Astrocyte (in vitro differentiated cells and primary cell): ENCODE measurements at regions not wholly inside any gene's neighbourhood (a gene's known extent, or its start where the extent isn't known, plus 50 kb on each side); places are given as distances from the start of the nearest gene placed in this dataset.

Experiments
- DNase-seq: peaks from one replicate; pipeline ENCODE4 v3.0.0-alpha.2; 2010; ENCODE audit warnings: low read depth
- FAIRE-seq: peaks from 2 replicates; lab custom pipeline; 2011; peaks lifted over from hg19 to GRCh38; lab: Jason Lieb, UNC
- H2AFZ ChIP-seq: 2 replicates; pipeline ENCODE4 v1.6.0; 2012; ENCODE audit warnings: low read depth, low read length, inconsistent platforms
- H3K27ac ChIP-seq: 2 replicates; pipeline ENCODE4 v1.5.1; 2011; ENCODE audit warnings: low read depth, low read length, inconsistent platforms
- H3K27me3 ChIP-seq: 2 replicates; pipeline ENCODE4 v1.6.0; 2011; ENCODE audit warnings: low read length, inconsistent platforms; ENCODE audit not compliant: insufficient read depth
- H3K36me3 ChIP-seq: 2 replicates; pipeline ENCODE4 v1.5.1; 2011; ENCODE audit warnings: low read length, inconsistent platforms; ENCODE audit not compliant: insufficient read depth
- H3K4me1 ChIP-seq: 2 replicates; pipeline ENCODE4 v1.5.1; 2011; ENCODE audit warnings: low read length, inconsistent platforms; ENCODE audit not compliant: insufficient read depth
- H3K4me2 ChIP-seq: 2 replicates; pipeline ENCODE4 v1.6.0; 2012; ENCODE audit warnings: low read length, inconsistent platforms
- H3K4me3 ChIP-seq: 2 replicates; pipeline ENCODE4 v1.5.1; 2011; ENCODE audit warnings: low read depth, mild to moderate bottlenecking, low read length, inconsistent platforms; ENCODE audit not compliant: insufficient read depth
- H3K79me2 ChIP-seq: 2 replicates; pipeline ENCODE4 v1.6.0; 2012; ENCODE audit warnings: mild to moderate bottlenecking, low read length, inconsistent platforms; ENCODE audit not compliant: insufficient read depth
- H3K9ac ChIP-seq: 2 replicates; pipeline ENCODE4 v1.6.0; 2012; ENCODE audit warnings: mild to moderate bottlenecking, low read length, inconsistent platforms
- H3K9me3 ChIP-seq: 2 replicates; pipeline ENCODE4 v1.5.1; 2012; ENCODE audit warnings: low read depth, mild to moderate bottlenecking, low read length, inconsistent platforms; ENCODE audit not compliant: insufficient read depth
- H4K20me1 ChIP-seq: 2 replicates; pipeline ENCODE4 v1.6.0; 2012; ENCODE audit warnings: low read length, inconsistent platforms; ENCODE audit not compliant: insufficient read depth
- H3K27ac Mint-ChIP-seq: one replicate; pipeline ENCODE4 v1.8.0; 2021; ENCODE audit warnings: mild to moderate bottlenecking, mixed read lengths; ENCODE audit not compliant: unreplicated experiment
- H3K27me3 Mint-ChIP-seq: one replicate; pipeline ENCODE4 v1.8.0; 2021; ENCODE audit warnings: low read depth, mixed read lengths; ENCODE audit not compliant: unreplicated experiment
- H3K36me3 Mint-ChIP-seq: one replicate; pipeline ENCODE4 v1.8.0; 2021; ENCODE audit warnings: low read depth, mixed read lengths; ENCODE audit not compliant: unreplicated experiment
- H3K4me1 Mint-ChIP-seq: one replicate; pipeline ENCODE4 v1.8.0; 2021; ENCODE audit warnings: low read depth, mixed read lengths; ENCODE audit not compliant: unreplicated experiment
- H3K4me3 Mint-ChIP-seq: one replicate; pipeline ENCODE4 v1.8.0; 2021; ENCODE audit warnings: mild to moderate bottlenecking, moderate library complexity, mixed read lengths; ENCODE audit not compliant: unreplicated experiment
- H3K9me3 Mint-ChIP-seq: one replicate; pipeline ENCODE4 v1.8.0; 2021; ENCODE audit warnings: mild to moderate bottlenecking, mixed read lengths; ENCODE audit not compliant: unreplicated experiment
- EZH2 ChIP-seq: IDR thresholded peaks from 2 replicates; pipeline ENCODE4 v1.6.1; 2012; ENCODE audit warnings: mild to moderate bottlenecking, low read length, inconsistent platforms; ENCODE audit not compliant: insufficient read depth
- TF ChIP-seq, protein P1 (sequence below): IDR thresholded peaks from 2 replicates; pipeline ENCODE4 v1.5.1; 2011; ENCODE audit warnings: low read depth, mild to moderate bottlenecking, inconsistent platforms, low read length, moderate library complexity; ENCODE audit not compliant: insufficient read depth

DNA sequence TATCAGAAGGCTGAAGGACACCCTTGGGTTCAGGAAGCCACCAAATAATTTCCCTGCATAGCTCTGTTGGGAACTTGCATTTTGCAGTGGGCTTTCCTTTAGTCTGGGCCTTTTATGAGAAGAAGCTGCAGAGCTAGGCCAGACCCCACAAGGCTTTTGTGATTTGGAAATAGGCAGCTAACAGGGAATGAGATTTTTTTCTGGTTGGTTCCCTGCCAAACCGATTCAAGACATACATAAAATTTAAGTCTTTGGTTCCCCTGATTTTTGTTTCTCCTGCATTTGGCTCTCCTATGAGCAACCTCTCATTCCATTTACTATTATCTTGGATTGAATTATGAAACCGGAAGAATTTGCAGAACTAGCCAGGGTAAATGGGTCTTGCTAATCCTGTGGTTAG, 81.5 kb upstream of the PTCH1 start:
- H3K27ac Mint-ChIP-seq = no peak overlapping the region
- no peaks in the 10 kb centered on the region for H3K4me1 Mint-ChIP-seq

DNA sequence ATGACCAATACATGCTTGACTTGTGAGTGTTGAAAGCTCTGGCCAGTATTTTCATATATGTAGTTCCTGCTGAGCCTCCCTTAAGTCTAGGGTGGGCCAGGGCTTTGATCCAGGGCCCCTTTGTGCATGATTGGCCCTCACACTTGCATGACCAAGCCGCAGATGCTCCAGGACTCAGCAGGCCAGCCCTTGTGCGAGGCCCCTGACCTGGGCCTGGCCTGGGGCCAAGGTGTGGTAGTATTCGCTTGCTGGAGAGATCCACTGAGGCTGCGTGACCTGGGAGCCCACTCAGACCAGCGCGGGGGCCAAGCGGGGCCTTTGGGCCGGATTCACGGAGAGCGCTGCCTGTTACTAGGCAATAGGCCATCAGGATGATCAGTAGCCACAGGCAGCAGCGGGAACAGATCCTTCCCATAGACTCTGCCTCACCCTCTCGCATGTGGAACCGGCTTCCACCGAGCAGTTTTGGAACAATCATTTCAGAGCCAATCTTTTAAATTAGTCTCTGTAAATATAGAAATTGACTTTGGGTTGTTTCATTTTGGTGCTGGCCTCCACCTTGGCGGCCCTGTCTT, 79.0 kb upstream of the PTCH1 start:
- Histone ChIP-seq H3K36me3 (no peaks in the 10 kb centered on the region), H2AFZ (no peak overlapping the region), H3K4me3 (no peak overlapping the region), H4K20me1 (no peaks in the 10 kb centered on the region), H3K9me3 (no peaks in the 10 kb centered on the region), H3K79me2 (no peaks in the 10 kb centered on the region), H3K4me2 (no peak overlapping the region), H3K4me1 (no peaks in the 10 kb centered on the region), H3K27ac (no peak overlapping the region), H3K27me3 (no peaks in the 10 kb centered on the region), H3K9ac (no peak overlapping the region)
- H3K4me1 Mint-ChIP-seq = no peaks in the 10 kb centered on the region
- H3K36me3 Mint-ChIP-seq = no peaks in the 10 kb centered on the region
- no peak overlapping the region for H3K4me3 Mint-ChIP-seq
- peaks cover 5% of the 10 kb centered on the region for H3K9me3 Mint-ChIP-seq
- H3K27ac Mint-ChIP-seq = no peak overlapping the region
- no peak for TF ChIP-seq EZH2
- TF ChIP-seq, protein P1, sequence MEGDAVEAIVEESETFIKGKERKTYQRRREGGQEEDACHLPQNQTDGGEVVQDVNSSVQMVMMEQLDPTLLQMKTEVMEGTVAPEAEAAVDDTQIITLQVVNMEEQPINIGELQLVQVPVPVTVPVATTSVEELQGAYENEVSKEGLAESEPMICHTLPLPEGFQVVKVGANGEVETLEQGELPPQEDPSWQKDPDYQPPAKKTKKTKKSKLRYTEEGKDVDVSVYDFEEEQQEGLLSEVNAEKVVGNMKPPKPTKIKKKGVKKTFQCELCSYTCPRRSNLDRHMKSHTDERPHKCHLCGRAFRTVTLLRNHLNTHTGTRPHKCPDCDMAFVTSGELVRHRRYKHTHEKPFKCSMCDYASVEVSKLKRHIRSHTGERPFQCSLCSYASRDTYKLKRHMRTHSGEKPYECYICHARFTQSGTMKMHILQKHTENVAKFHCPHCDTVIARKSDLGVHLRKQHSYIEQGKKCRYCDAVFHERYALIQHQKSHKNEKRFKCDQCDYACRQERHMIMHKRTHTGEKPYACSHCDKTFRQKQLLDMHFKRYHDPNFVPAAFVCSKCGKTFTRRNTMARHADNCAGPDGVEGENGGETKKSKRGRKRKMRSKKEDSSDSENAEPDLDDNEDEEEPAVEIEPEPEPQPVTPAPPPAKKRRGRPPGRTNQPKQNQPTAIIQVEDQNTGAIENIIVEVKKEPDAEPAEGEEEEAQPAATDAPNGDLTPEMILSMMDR = no peak
- H3K27me3 Mint-ChIP-seq = peaks cover 12% of the 10 kb centered on the region
- no peak for FAIRE-seq
- DNase-seq = no peak

More for the DNA sequence above, 81.5 kb upstream of the PTCH1 start:
- Histone ChIP-seq H3K79me2 (no peaks in the 10 kb centered on the region), H3K9ac (no peak overlapping the region), H4K20me1 (no peaks in the 10 kb centered on the region), H2AFZ (no peak overlapping the region), H3K4me3 (no peak overlapping the region), H3K27ac (no peak overlapping the region), H3K27me3 (peaks cover 2% of the 10 kb centered on the region), H3K36me3 (no peaks in the 10 kb centered on the region), H3K4me1 (no peaks in the 10 kb centered on the region), H3K9me3 (no peaks in the 10 kb centered on the region), H3K4me2 (no peak overlapping the region)
- Mint-ChIP-seq H3K4me3 (no peak overlapping the region), H3K36me3 (no peaks in the 10 kb centered on the region), H3K9me3 (peaks cover 3% of the 10 kb centered on the region), H3K27me3 (peaks cover 17% of the 10 kb centered on the region)
- FAIRE-seq (no peak), DNase-seq (no peak)
- TF ChIP-seq EZH2 = no peak
- TF ChIP-seq, protein P1 = no peak

DNA sequence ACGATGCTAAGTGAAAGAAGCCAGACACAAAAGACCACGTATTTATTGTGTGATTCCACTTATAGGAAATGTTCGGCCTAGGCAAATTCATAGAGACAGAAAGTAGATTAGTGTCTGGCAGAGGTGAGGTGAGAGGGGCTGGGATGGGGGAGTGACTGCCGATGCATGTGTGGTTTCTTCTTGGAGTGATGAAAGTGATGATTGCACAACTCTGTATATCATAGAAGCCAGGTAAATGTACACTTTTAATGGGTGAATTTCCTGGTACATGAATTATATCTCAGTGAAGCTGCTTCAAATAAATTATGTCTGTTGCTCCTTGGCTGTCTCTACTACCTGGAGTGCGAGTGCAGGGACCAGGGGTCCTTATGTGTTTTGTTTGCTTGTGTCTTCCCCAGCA, 76.2 kb upstream of the PTCH1 start:
- Mint-ChIP-seq H3K36me3 (no peaks in the 10 kb centered on the region), H3K27me3 (peaks cover 17% of the 10 kb centered on the region), H3K4me3 (no peak overlapping the region), H3K9me3 (peaks cover 4% of the 10 kb centered on the region), H3K4me1 (no peaks in the 10 kb centered on the region), H3K27ac (no peak overlapping the region)
- FAIRE-seq (no peak), DNase-seq (no peak)
- no peaks in the 10 kb centered on the region for H3K36me3 ChIP-seq
- peaks cover 2% of the 10 kb centered on the region for H3K27me3 ChIP-seq
- no peak for TF ChIP-seq EZH2
- TF ChIP-seq, protein P1 = no peak
- no peak overlapping the region for H3K4me2 ChIP-seq
- no peak overlapping the region for H3K9ac ChIP-seq
- no peaks in the 10 kb centered on the region for H3K79me2 ChIP-seq
- no peak overlapping the region for H2AFZ ChIP-seq
- no peaks in the 10 kb centered on the region for H4K20me1 ChIP-seq
- no peaks in the 10 kb centered on the region for H3K4me1 ChIP-seq
- H3K27ac ChIP-seq = no peak overlapping the region
- no peak overlapping the region for H3K4me3 ChIP-seq
- H3K9me3 ChIP-seq = no peaks in the 10 kb centered on the region
